ENCODE measurements at regions not wholly inside any gene's neighbourhood (a gene's known extent, or its start where the extent isn't known, plus 50 kb on each side); places are given as distances from the start of the nearest gene placed in this dataset.

- TF ChIP-seq, protein P1, sequence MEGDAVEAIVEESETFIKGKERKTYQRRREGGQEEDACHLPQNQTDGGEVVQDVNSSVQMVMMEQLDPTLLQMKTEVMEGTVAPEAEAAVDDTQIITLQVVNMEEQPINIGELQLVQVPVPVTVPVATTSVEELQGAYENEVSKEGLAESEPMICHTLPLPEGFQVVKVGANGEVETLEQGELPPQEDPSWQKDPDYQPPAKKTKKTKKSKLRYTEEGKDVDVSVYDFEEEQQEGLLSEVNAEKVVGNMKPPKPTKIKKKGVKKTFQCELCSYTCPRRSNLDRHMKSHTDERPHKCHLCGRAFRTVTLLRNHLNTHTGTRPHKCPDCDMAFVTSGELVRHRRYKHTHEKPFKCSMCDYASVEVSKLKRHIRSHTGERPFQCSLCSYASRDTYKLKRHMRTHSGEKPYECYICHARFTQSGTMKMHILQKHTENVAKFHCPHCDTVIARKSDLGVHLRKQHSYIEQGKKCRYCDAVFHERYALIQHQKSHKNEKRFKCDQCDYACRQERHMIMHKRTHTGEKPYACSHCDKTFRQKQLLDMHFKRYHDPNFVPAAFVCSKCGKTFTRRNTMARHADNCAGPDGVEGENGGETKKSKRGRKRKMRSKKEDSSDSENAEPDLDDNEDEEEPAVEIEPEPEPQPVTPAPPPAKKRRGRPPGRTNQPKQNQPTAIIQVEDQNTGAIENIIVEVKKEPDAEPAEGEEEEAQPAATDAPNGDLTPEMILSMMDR (IDR thresholded peaks at IDR 0.05): no peak
- no peak for TF ChIP-seq POLR2A (IDR thresholded peaks at IDR 0.05)
Observed at GRCh38 chr2:2877427-2877826, 500.2 kb downstream of the EIPR1 start.

All from right lobe of liver (tissue), 4 donors.